Breast epithelium (tissue), 3 donors: ENCODE measurements at regions not wholly inside any gene's neighbourhood (a gene's known extent, or its start where the extent isn't known, plus 50 kb on each side); places are given as distances from the start of the nearest gene placed in this dataset.

Source experiments
- CTCF ChIP-seq, 3 donors: fragments of 450-650 bp; IDR thresholded peaks; one replicate each; pipeline ENCODE4 v1.5.1; 2016 to 2017; ENCODE audit warnings: antibody characterized with exemption in 3 of 3, mild to moderate bottlenecking in 3 of 3, moderate library complexity in 3 of 3
- POLR2AphosphoS5 ChIP-seq, 3 donors: sonication (generic); formaldehyde crosslinking; IDR thresholded peaks; one replicate each; pipeline ENCODE4 v1.6.1; 2017; ENCODE audit warnings: antibody characterized with exemption in 3 of 3

GRCh38 chr4:135744928-135745327 lies 1543.3 kb upstream of the PABPC4L start:
- TF ChIP-seq CTCF (IDR thresholded peaks at IDR 0.05) (no peak), POLR2AphosphoS5 (IDR thresholded peaks at IDR 0.05) (no peak)
